HG03175 (cell line): ENCODE measurements at regions not wholly inside any gene's neighbourhood (a gene's known extent, or its start where the extent isn't known, plus 50 kb on each side); places are given as distances from the start of the nearest gene placed in this dataset.

Experiments used
- ATAC-seq: cut with Tn5 transposase; IDR thresholded peaks from one replicate; pipeline ENCODE4 v1.9.1; 2021; ENCODE audit warnings: mild to moderate bottlenecking, moderate library complexity; ENCODE audit not compliant: unreplicated experiment

DNA sequence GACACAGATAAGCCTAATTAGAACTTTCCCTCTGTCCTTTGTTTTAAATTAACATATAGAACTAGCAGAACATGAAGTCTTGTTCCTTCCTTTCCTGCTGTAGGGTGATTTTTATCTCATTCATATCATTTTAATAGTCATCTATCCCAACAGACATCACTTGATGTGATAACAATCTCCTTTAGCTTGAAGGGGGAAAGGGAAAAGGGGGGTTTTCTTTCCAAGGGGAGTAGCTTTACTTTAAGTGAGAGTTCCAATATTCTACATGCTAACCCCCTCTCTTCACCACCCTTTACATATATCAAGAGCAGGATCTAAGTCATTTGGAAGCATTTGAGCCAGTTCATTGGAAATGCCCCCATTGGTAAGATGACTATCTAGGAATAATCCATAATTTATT lies 241.9 kb downstream of the HHIPL2 start:
- no peak for ATAC-seq

DNA sequence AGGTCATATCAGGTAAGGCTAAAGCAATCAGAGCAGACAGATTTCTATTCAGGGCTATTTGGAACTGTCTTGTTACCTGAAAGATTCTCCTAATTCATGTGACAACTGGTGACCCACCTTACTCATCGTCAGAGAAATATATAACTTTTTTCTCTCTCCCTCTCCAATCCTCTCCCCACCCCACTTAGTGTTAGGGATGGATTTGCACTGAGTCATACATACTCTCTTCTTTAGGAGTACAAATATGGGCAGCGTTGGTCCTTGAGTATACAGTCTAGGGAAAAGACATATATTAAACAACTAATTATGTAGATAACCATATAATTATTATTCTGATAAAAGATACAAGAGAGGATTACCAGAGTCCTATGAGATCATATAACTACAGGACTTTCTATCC lies 246.3 kb downstream of the HHIPL2 start:
- ATAC-seq, result no peak

DNA sequence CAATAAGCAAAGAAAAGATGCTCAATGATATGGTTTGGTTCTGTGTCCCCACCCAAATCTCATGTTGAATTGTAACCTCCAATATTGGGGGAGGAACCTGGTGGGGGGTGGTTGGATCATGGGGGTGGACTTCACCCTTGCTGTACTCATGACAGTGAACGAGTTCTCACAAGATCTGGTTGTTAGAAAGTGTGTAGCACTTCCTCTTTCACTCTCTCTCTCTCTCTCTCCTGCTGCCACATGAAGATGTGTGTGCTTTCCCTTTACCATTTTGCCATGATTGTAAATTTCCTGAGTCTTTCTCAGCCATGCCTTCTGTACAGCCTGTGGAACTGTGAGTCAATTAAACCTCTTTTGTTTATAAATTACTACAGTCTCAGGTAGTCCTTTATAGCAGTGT lies 248.4 kb downstream of the HHIPL2 start:
- no peak for ATAC-seq

DNA sequence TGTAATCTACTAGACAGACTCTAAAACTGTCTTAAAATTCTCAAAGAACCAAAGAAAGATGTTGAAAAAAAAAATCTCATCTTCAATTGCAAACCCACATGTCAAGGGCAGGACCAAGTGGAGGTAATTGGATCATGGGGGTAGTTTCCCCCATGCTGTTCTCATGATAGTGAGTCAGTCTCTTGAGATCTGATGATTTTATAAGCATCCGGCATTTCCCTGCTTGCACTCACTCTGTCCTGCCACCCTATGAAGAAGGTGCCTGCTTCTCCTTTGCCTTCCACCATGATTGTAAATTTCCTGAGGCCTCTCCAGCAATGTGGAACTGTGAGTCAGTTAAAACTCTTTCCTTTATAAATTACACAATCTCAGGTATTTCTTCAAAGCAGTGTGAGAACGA lies 257.0 kb downstream of the HHIPL2 start:
- no peak for ATAC-seq

DNA sequence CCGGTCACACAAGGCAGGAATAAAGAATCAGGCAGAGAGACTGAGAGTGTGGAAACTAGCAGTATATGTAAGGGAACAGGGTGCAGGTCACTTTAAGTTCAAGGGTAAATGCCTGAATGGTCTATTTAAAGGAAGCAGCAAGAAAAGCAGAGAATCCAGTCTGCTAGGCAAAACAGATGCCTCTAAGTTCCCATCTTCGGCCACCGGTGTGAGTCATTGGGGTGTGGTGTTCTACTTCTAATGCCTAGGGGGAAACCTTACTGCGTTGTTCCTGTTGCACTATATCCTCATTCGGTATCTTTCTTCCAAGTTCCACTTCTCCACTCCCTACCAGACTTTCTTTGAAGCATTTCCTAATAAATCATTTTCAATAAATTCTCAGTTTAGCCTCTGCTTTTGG lies 259.9 kb downstream of the HHIPL2 start:
- ATAC-seq, result no peak

DNA sequence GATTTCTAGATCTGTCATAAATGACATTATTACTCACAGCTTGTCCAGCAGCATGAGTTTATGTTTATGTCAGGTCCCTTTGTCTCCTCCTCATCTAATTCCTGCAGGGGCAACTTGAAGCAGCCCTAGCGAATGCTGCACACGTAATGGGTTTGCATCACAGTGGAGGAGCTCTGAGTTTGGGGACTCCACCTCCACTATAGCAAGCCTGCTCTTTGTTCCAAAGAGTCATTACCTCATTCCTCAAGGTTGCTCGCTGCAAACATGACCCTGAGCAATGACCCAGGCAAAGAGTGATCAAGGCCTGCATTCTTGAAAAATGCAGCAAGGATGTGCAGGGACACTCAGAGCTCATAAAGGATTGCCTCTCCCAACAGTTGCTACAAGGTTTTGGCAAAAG lies 261.9 kb downstream of the HHIPL2 start:
- no peak for ATAC-seq

DNA sequence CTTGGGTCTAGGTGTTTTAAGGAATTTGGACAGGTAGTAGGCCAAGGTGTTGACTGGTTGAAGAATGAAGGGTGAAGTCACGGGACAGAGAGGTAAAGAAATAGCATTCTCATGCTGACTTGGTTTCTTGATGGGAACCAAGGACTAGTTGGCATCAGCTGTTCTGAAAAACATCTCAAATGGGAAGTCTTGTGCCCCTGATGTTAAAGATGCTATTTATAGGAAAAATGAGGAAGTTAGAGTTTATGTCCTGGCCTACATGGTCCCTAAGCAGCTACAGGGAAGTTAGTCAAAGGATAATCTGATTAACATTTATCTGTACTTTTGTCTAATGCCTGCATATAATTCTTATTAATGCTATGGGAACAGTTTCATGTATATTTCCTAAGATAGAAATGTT lies 262.4 kb downstream of the HHIPL2 start:
- ATAC-seq, result no peak

DNA sequence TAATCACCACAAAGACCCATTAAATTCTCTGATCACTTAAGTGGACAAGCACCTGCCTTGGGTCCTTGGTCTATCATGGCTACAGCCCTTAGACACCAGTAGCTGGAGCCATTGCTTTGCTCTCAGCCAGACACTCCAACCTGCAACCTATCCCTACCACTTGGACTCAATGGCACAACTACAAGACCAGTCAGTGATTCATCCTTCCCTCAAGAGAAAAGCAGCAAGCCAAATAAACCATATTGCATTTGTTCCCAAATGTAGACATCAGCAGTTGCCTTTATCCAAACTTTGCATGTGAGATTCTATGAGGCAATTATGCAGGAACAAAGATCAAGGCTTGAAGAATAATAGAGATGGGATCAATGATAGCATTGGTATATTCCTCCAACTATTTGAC lies 263.4 kb downstream of the HHIPL2 start:
- ATAC-seq, result no peak

DNA sequence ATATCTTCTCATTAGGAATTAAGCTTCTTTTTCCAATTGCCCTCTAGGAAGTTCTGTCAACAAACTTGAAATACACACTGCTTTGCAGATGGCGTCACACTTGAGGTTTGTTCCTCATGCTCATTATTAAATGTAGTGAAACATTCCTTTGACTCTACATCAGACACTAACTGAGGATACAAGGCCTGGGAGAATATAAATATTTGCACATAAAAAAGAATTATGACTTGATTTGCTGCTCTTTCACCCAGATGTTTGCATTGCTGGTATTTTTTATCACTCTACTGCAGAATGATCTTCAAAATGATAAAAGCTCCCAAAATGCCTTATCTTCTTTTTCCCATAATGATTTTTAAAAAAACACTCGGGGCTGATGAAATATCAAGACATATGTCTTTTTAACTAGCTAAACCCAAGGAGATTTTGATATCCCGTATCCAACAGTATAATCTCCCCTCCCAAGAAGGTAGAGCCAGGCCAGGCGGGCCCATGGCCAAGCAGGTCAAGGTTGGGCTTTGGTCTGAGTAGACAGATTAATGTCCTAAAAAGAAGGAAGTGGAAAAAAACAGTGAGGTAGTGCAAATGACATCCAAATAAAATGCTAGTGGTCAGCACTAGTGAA lies 264.6 kb downstream of the HHIPL2 start:
- ATAC-seq, result no peak

DNA sequence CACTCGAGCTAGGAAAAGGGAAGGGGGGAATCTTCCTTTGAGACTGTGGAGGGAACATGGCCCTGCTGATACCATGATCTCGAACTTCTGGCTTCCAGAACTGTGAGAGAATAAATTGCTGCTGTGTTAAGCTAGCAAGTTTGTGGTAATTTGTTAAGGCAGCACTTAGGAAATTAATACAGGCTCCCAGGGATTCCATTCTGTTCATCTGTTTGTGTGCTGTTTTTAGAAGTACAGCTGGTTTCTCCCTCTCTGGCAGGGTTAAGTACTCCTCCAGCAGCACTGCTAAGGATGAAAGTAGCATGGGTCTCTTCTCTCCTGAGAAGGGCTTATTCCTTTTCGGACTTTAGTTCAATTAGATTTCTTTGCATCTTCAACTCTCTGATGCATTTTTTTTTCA lies 268.3 kb downstream of the HHIPL2 start:
- ATAC-seq, result no peak

DNA sequence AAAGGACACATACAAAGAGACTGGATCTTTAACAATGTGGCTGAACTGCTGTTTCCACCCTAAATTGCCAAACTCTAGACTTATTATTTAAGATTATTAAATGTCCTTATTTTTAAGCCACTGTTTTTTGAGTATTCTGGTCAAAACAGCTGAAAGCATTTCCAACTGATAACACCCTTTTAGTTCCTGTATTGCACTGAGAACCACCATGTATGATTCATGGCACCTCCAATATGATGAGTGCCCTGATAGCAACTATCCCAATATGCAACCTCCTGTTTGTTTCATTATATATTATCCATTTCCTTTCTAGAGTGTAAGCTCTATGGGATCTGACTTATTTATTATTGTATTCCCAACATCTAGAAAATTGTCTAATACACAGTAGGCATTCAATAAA lies 269.4 kb downstream of the HHIPL2 start:
- ATAC-seq, result no peak

DNA sequence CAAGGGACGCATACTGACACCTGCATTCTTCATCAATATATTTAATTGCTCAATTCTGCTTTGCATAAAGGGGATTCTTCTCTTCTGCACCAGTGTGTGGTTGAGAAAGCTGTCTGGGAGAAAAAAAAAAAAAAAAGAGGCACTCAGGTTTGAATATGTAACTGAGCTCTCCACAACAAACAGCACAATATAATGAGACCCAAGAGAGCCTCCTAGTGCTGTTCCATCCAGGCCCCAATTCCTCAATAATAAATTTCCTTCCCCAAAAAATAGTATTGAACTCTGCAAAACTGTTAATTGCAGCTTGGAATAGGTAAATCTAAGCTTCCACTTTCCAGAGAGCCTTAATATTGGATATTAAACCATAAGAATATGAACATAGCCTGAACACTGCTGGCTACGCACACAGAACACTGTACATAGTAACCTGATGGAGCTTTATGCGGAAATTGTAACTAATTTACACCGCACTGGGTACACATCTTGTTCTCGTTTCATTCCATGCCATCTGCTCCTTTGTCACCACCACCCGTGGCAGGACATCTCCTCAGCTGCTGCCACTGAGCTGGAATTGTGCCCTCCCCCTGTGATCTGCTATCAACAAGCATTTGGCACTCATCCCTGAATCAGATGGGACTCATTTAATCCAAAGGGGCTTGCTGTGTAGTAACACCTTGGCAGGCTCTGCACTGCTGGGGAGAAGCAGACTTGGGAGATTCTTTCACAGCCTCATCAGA lies 272.0 kb downstream of the HHIPL2 start:
- no peak for ATAC-seq

DNA sequence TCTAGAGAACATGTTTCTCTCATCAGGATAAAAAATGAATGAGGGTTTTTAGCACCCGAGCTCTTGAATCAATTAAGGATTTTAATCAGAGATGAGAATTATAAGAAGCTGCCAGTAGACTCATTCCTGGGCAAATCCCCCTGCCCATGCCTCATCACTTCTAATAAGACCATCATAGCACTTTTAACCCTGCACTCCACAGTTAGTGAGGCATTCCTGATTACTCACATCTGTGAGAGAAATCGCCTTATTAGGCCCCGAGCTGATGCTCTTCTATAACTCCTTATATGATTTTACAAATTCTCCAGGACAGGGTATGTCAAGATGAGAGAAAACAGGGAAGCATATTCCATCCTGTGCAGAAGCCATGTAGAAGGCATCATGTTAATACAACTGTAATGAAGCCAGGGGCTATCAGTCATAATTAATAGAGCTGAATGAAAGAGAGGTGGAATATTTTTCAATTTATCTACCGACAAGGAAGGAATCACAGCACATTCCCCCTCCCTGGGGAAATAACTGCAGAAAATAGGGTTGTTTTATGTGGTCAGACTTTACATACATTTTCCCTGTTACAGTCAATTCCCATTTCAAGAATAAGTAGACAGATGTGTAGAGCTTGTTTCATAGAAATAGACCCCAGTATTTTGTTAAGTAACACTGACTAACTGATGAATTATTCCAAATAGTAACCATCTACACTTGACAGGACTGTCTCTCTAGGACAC lies 272.7 kb downstream of the HHIPL2 start:
- ATAC-seq, result no peak

DNA sequence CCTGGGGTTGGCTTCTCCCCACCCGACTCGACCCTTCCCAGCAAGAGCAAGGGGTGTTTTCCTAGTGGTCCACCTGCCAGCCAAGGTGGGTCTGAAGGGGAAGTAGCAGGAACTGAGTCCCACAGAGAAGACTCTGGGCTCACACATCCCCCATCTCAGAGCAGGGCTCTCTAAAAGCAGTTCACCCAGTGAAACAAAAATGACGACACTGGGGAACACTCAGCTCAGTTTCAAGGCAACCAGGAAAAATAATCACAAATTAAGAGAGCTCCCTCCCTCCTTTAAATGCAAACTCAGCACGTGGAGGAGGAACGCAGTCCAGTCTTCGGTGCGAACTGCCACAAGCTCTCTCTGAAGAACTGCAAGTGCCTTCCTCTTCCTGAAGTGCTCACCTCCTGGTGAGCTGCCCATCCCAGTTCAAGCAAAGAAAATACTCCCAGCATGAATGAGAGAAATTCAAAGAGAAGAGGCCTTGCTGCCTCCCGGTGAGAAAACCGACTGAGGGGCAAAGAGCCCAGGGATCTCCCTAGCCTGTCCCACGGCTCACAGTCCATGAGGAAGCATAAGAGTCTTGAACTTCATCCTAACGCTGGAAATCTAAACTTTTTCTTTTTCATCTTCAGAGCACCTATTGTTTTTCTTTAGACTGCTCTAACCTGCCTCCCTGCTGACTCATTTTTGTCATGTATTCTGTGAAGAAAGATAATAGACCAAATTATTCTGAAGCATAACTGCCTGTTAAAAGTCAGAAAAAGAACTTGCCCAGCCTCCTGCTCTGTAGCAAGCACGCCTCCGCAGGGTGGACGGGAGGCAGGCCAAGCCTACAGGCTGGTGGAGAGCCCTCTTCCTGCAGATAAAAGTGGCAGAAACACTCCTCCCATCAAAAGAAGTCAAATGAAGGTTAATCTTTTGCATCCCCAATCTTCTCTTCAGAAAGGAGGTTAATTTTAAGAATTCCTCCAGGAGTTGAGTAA lies 281.4 kb downstream of the HHIPL2 start:
- no peak for ATAC-seq

DNA sequence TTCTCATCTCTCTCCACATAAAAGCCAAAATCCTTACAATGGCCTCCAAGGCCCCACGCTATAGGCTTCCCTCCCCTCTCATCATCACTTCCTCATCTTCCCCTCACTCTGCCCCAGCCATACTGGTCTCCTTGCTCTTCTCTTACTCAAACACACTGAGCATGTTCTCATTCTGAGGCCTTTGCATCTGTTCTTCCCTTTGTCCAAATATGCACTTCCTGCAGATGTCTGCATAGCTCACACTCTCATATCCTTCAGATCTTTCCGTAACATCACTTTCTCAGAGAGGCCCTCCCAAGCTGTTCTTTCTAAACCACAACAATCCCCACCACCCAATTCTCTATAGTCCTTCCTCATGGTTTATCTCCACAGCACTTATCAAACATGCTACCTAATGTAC lies 284.1 kb downstream of the HHIPL2 start:
- ATAC-seq, result no peak

DNA sequence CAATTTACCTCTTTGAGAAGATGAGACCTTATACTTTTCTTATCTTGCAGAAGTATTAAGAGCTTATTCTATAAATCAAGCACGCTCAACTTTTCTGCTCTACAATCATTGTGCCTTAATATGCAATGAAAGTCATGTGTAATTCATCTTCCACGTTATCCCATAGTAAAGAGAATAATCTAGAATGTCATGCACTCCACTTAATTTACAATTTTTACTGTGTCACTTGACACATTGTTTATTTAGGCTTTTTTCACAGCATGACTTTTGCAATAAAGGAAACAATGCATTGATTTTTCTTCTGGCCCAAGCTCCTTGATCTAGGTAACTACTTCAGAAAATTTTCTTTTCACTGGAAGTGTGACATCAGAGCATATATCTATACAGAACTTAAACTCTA lies 290.9 kb downstream of the HHIPL2 start:
- ATAC-seq, result no peak

DNA sequence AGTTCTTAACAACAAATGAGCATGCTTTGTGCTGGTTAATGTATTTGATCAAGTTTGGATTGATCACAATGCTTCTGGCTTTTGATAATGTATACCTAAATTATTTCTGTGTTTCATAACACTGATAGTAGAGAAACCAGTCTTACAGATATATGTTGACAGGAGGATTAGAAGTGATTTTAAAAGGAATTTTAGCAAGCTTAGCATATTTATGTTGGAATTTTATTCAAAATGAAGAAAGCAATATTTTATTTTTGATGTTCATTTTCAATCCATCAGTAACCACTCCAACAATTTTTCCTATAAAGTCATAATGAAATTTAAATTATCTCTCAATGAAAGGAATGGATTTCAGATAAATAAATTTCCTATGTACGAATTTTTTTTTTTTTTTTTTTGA lies 291.8 kb downstream of the HHIPL2 start:
- no peak for ATAC-seq

DNA sequence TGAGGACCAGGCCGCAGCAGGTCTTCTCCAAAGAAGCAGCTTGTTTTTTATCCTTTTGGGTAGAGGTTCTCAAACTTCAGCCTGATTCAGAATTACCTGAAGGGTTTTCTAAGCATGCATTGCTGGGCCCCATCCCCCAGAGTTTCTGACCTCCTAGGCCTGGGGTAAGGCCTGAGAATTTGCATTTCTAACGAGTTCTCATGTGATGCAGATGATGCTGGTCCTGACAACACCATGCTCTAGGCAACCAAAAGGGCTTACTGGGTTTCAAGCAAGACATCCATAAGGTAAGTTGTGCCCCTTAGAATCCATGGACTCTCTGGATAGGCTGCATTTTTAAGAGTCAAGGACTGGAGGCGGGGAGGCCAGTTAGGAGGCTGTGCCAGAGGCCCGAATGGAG lies 295.1 kb downstream of the HHIPL2 start:
- no peak for ATAC-seq

DNA sequence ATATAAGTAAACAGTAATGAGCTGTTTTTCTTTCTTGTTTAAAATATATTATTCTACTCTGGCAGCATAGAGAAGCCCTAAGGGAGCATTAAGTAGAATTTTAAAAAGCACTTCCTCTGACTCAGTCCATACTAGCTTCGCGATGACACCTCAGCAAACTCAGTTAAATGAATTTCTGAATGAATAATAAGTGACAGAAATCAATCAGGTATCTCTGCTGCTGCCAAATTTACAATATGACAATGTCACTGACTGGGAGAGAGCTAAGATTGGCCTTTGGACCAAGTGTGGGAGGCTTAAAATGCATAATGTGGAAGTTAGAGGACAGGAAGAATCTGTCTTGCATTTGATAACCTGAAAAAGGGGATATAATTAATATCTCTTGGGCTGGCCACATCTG lies 296.1 kb downstream of the HHIPL2 start:
- ATAC-seq, result no peak

DNA sequence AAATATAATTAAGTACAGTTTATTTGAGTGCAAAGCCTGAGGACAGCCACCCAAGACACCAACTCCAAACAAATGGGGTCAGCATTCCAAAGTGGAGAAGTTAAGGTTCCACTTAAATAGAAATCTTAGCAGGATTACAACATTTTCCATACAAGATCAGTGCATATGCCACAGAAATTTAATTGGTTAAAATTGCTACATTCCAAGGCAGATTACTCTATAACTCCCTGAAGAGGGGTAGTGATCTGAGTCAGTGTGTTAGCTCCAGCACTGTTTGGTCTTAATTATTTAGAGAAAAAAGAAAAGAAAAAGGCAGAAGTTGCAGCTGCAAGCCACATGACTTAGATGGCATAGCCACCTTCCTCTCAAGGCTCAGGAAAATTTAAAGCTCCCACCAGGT lies 297.5 kb downstream of the HHIPL2 start:
- no peak for ATAC-seq

DNA sequence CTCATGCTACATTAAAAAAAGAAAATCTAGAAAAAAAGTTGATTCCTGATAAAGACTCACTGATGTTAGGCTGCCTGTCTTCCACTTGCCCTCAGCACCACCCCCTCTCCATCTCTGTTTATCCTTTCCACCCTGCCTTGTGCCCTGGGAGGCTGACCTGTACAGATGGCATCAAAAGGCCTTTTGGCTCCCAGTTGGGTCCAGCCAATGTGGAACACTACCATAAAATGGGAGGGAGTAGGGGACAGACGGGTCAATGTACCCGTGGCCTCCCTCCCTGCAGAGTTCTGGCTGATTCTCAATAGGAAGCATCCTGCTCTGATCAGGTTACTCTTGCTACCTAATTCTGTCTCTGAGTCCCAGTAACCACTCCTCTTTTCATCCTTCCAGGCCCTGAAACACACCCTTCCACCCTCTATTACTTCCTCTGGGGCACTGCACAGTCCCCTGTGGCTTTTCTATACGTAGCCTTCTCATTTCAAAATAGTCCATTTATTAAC lies 300.0 kb downstream of the HHIPL2 start:
- no peak for ATAC-seq
